MM.1S (cell line): ENCODE measurements at regions not wholly inside any gene's neighbourhood (a gene's known extent, or its start where the extent isn't known, plus 50 kb on each side); places are given as distances from the start of the nearest gene placed in this dataset.
"Not testable (repeated sequence)": the region's sequence is repeated elsewhere in the genome, so short reads cannot be mapped to it uniquely, and the experiment has no call there.

Experiments
- DNase-seq: peaks from one replicate; pipeline ENCODE4 v3.0.0-alpha.2; 2015
- H2AFZ ChIP-seq: fragments of 300-600 bp; sonication (generic); 2 replicates; pipeline ENCODE4 v1.6.0; 2016; ENCODE audit warnings: antibody characterized with exemption, low read length
- H3F3A ChIP-seq: fragments of 300-600 bp; sonication (generic); 2 replicates; pipeline ENCODE4 v1.6.1; 2016; ENCODE audit warnings: mild to moderate bottlenecking, antibody characterized with exemption, low read length, moderate library complexity, mixed read lengths; ENCODE audit not compliant: insufficient read depth
- H3K27ac ChIP-seq: fragments of 300-600 bp; sonication (generic); 2 replicates; pipeline ENCODE4 v1.5.1; 2016; ENCODE audit warnings: mild to moderate bottlenecking, low read length
- H3K27me3 ChIP-seq: fragments of 300-600 bp; sonication (generic); replicated peaks from 2 replicates; pipeline ENCODE4 v1.6.0; 2016; ENCODE audit warnings: low read length; ENCODE audit not compliant: insufficient read depth
- H3K36me3 ChIP-seq: fragments of 300-600 bp; sonication (generic); replicated peaks from 2 replicates; pipeline ENCODE4 v1.6.1; 2016; ENCODE audit warnings: mild to moderate bottlenecking, low read length, mixed read lengths; ENCODE audit not compliant: insufficient read depth
- H3K4me1 ChIP-seq: fragments of 300-600 bp; sonication (generic); 2 replicates; pipeline ENCODE4 v1.6.1; 2016; ENCODE audit warnings: low read length, mixed read lengths
- H3K4me2 ChIP-seq: fragments of 300-600 bp; sonication (generic); 2 replicates; pipeline ENCODE4 v1.6.0; 2016; ENCODE audit warnings: low read depth, low read length
- H3K4me3 ChIP-seq: fragments of 300-600 bp; sonication (generic); 2 replicates; pipeline ENCODE4 v1.5.1; 2016; ENCODE audit warnings: low read length, mixed read lengths
- H3K79me2 ChIP-seq: fragments of 300-600 bp; sonication (generic); 2 replicates; pipeline ENCODE4 v1.6.1; 2016; ENCODE audit warnings: mixed run types, low read length, mixed read lengths
- H3K9ac ChIP-seq: fragments of 300-600 bp; sonication (generic); 2 replicates; pipeline ENCODE4 v1.6.1; 2016; ENCODE audit warnings: low read length, mixed read lengths
- H3K9me2 ChIP-seq: fragments of 300-600 bp; sonication (generic); replicated peaks from 2 replicates; pipeline ENCODE4 v1.6.1; 2016; ENCODE audit warnings: mild to moderate bottlenecking, low read length, mixed read lengths; ENCODE audit not compliant: insufficient read depth
- H3K9me3 ChIP-seq: fragments of 300-600 bp; sonication (generic); replicated peaks from 2 replicates; pipeline ENCODE4 v1.6.1; 2016; ENCODE audit warnings: mild to moderate bottlenecking, low read length, mixed read lengths; ENCODE audit not compliant: insufficient read depth
- H4K20me1 ChIP-seq: fragments of 300-600 bp; sonication (generic); 2 replicates; pipeline ENCODE4 v1.6.1; 2016; ENCODE audit warnings: mild to moderate bottlenecking, low read length, moderate library complexity, mixed read lengths; ENCODE audit not compliant: insufficient read depth

GRCh38 chr6:26795474-26796307 lies 136.1 kb upstream of the ZNF322 start:
- not testable (repeated sequence) for H3K4me1 ChIP-seq, H4K20me1 ChIP-seq, H2AFZ ChIP-seq, H3K9ac ChIP-seq, H3K9me2 ChIP-seq, H3K79me2 ChIP-seq, DNase-seq, H3K4me3 ChIP-seq, H3K9me3 ChIP-seq, H3K27me3 ChIP-seq, H3F3A ChIP-seq, H3K36me3 ChIP-seq, H3K4me2 ChIP-seq, H3K27ac ChIP-seq

GRCh38 chr6:26799903-26800633 lies 140.5 kb upstream of the ZNF322 start:
- H3K4me1 ChIP-seq, H3K4me2 ChIP-seq, H3F3A ChIP-seq, H3K36me3 ChIP-seq, H3K4me3 ChIP-seq, H2AFZ ChIP-seq, H3K27me3 ChIP-seq, H3K79me2 ChIP-seq, H3K9me2 ChIP-seq, H3K9ac ChIP-seq, H3K27ac ChIP-seq, DNase-seq, H4K20me1 ChIP-seq, H3K9me3 ChIP-seq: not testable (repeated sequence)

GRCh38 chr6:26803762-26804161 lies 144.2 kb upstream of the ZNF322 start:
- not testable (repeated sequence) for H3K9ac ChIP-seq, H3K9me3 ChIP-seq, H4K20me1 ChIP-seq, H3K36me3 ChIP-seq, H3K27ac ChIP-seq, H3F3A ChIP-seq, H3K27me3 ChIP-seq, H3K4me1 ChIP-seq, H2AFZ ChIP-seq, H3K4me2 ChIP-seq, H3K79me2 ChIP-seq, H3K9me2 ChIP-seq, DNase-seq, H3K4me3 ChIP-seq

- H3K79me2 ChIP-seq, H3F3A ChIP-seq, H3K27ac ChIP-seq, H3K36me3 ChIP-seq, H3K4me2 ChIP-seq, H3K27me3 ChIP-seq, H3K9ac ChIP-seq, H3K4me3 ChIP-seq, H3K4me1 ChIP-seq, DNase-seq, H3K9me2 ChIP-seq, H4K20me1 ChIP-seq, H3K9me3 ChIP-seq, H2AFZ ChIP-seq: not testable (repeated sequence)
These were observed 152.1 kb upstream of the ZNF322 start for GRCh38 chr6:26811486-26812116.

- H3K4me3 ChIP-seq, H3K9ac ChIP-seq, DNase-seq, H3K79me2 ChIP-seq, H3K4me1 ChIP-seq, H3K27ac ChIP-seq, H3K9me2 ChIP-seq, H4K20me1 ChIP-seq, H3K9me3 ChIP-seq, H2AFZ ChIP-seq, H3K27me3 ChIP-seq, H3F3A ChIP-seq, H3K36me3 ChIP-seq, H3K4me2 ChIP-seq: not testable (repeated sequence)
These were observed 159.2 kb upstream of the ZNF322 start for GRCh38 chr6:26818640-26819225.

- not testable (repeated sequence) for H3F3A ChIP-seq, H3K9ac ChIP-seq, H4K20me1 ChIP-seq, H3K9me2 ChIP-seq, H2AFZ ChIP-seq, H3K4me2 ChIP-seq, H3K9me3 ChIP-seq, H3K36me3 ChIP-seq, DNase-seq, H3K4me1 ChIP-seq, H3K27ac ChIP-seq, H3K27me3 ChIP-seq, H3K4me3 ChIP-seq, H3K79me2 ChIP-seq
These were observed 168.4 kb upstream of the ZNF322 start for GRCh38 chr6:26827965-26828364.

- H3K4me3 ChIP-seq, H3F3A ChIP-seq, H3K27ac ChIP-seq, H2AFZ ChIP-seq, H3K27me3 ChIP-seq, H3K4me1 ChIP-seq, H3K9me3 ChIP-seq, H3K36me3 ChIP-seq, H4K20me1 ChIP-seq, H3K79me2 ChIP-seq, DNase-seq, H3K4me2 ChIP-seq, H3K9me2 ChIP-seq, H3K9ac ChIP-seq: not testable (repeated sequence)
These were observed 169.9 kb upstream of the ZNF322 start for GRCh38 chr6:26829480-26829879.
